GM19239 (cell line): ENCODE measurements at regions not wholly inside any gene's neighbourhood (a gene's known extent, or its start where the extent isn't known, plus 50 kb on each side); places are given as distances from the start of the nearest gene placed in this dataset.

Experiments used
- DNase-seq: peaks from one replicate; pipeline ENCODE4 v3.0.0; 2011; ENCODE audit warnings: low spot score; ENCODE audit not compliant: insufficient read length
- FAIRE-seq: peaks from 2 replicates; lab custom pipeline; 2011; peaks lifted over from hg19 to GRCh38; lab: Jason Lieb, UNC

- FAIRE-seq (no peak), DNase-seq (no peak)
Measured at GRCh38 chr13:69459346-69459745, 648.3 kb upstream of the ATXN8OS start.

GRCh38 chr13:69458013-69458412, 649.6 kb upstream of the ATXN8OS start:
- FAIRE-seq: no peak
- no peak for DNase-seq

GRCh38 chr13:69450245-69450644, 657.4 kb upstream of the ATXN8OS start:
- DNase-seq: no peak
- FAIRE-seq: no peak

GRCh38 chr13:69425235-69425634, 682.4 kb upstream of the ATXN8OS start:
- DNase-seq: no peak
- FAIRE-seq: no peak

GRCh38 chr13:69423844-69424243, 683.8 kb upstream of the ATXN8OS start:
- FAIRE-seq (no peak), DNase-seq (no peak)

GRCh38 chr13:69418319-69418718, 689.3 kb upstream of the ATXN8OS start:
- FAIRE-seq (no peak), DNase-seq (no peak)

- DNase-seq: no peak
- no peak for FAIRE-seq
Measured at GRCh38 chr13:69410761-69411160, 696.9 kb upstream of the ATXN8OS start.

GRCh38 chr13:69391756-69392155, 715.9 kb upstream of the ATXN8OS start:
- DNase-seq (no peak), FAIRE-seq (no peak)

GRCh38 chr13:69389899-69390298, 717.7 kb upstream of the ATXN8OS start:
- DNase-seq (no peak), FAIRE-seq (no peak)

GRCh38 chr13:69373747-69374425, 733.7 kb upstream of the ATXN8OS start:
- FAIRE-seq (no peak), DNase-seq (no peak)

GRCh38 chr13:69363360-69363759, 744.3 kb upstream of the ATXN8OS start:
- no peak for FAIRE-seq
- no peak for DNase-seq

- DNase-seq (no peak), FAIRE-seq (no peak)
Measured at GRCh38 chr13:69331245-69331644, 776.4 kb upstream of the ATXN8OS start.

- DNase-seq: no peak
- no peak for FAIRE-seq
Measured at GRCh38 chr13:69324090-69324886, 783.3 kb upstream of the ATXN8OS start.

GRCh38 chr13:69319656-69320055, 788.0 kb upstream of the ATXN8OS start:
- FAIRE-seq: no peak
- no peak for DNase-seq

- no peak for DNase-seq
- FAIRE-seq: no peak
Measured at GRCh38 chr13:69315039-69315438, 792.6 kb upstream of the ATXN8OS start.

GRCh38 chr13:69306766-69307165, 800.9 kb upstream of the ATXN8OS start:
- no peak for FAIRE-seq

GRCh38 chr13:69300131-69300530, 807.5 kb upstream of the ATXN8OS start:
- FAIRE-seq (no peak), DNase-seq (no peak)

More at GRCh38 chr13:69306766-69307165, 800.9 kb upstream of the ATXN8OS start:
- DNase-seq: no peak

GRCh38 chr13:69296130-69296529, 811.5 kb upstream of the ATXN8OS start:
- FAIRE-seq: no peak

GRCh38 chr13:69292789-69293425, 814.7 kb upstream of the ATXN8OS start:
- no peak for DNase-seq
- FAIRE-seq: no peak

More at GRCh38 chr13:69296130-69296529, 811.5 kb upstream of the ATXN8OS start:
- no peak for DNase-seq

GRCh38 chr13:69291292-69291906, 816.2 kb upstream of the ATXN8OS start:
- FAIRE-seq: no peak
- DNase-seq: no peak

- FAIRE-seq (no peak), DNase-seq (no peak)
Measured at GRCh38 chr13:69288026-69288425, 819.6 kb upstream of the ATXN8OS start.
